HG03064 (cell line): ENCODE measurements at regions not wholly inside any gene's neighbourhood (a gene's known extent, or its start where the extent isn't known, plus 50 kb on each side); places are given as distances from the start of the nearest gene placed in this dataset.
"Not testable (repeated sequence)": the region's sequence is repeated elsewhere in the genome, so short reads cannot be mapped to it uniquely, and the experiment has no call there.

Experiments
- ATAC-seq: cut with Tn5 transposase; IDR thresholded peaks from one replicate; pipeline ENCODE4 v1.9.1; 2021; ENCODE audit warnings: low read depth; ENCODE audit not compliant: unreplicated experiment

- no peak for ATAC-seq
Observed at GRCh38 chr7:124179641-124180040, 146.8 kb upstream of the TMEM229A start.

GRCh38 chr7:124177891-124178290, 145.0 kb upstream of the TMEM229A start:
- no peak for ATAC-seq

GRCh38 chr7:124171812-124172211, 138.9 kb upstream of the TMEM229A start:
- not testable (repeated sequence) for ATAC-seq

GRCh38 chr7:124171068-124171467, 138.2 kb upstream of the TMEM229A start:
- no peak for ATAC-seq

GRCh38 chr7:124168616-124169015, 135.7 kb upstream of the TMEM229A start:
- no peak for ATAC-seq

GRCh38 chr7:124162667-124163066, 129.8 kb upstream of the TMEM229A start:
- no peak for ATAC-seq

GRCh38 chr7:124155432-124156022, 122.7 kb upstream of the TMEM229A start:
- no peak for ATAC-seq

- no peak for ATAC-seq
Observed at GRCh38 chr7:124152859-124153692, 120.2 kb upstream of the TMEM229A start.

GRCh38 chr7:124137664-124138063, 104.8 kb upstream of the TMEM229A start:
- no peak for ATAC-seq

- no peak for ATAC-seq
Observed at GRCh38 chr7:124124201-124124600, 91.3 kb upstream of the TMEM229A start.

- ATAC-seq, result no peak
Observed at GRCh38 chr7:124120911-124121310, 88.0 kb upstream of the TMEM229A start.

- ATAC-seq, result no peak
Observed at GRCh38 chr7:124113045-124113444, 80.2 kb upstream of the TMEM229A start.

GRCh38 chr7:124106575-124106974, 73.7 kb upstream of the TMEM229A start:
- no peak for ATAC-seq

- ATAC-seq, result no peak
Observed at GRCh38 chr7:124101173-124101768, 68.4 kb upstream of the TMEM229A start.

- ATAC-seq, result no peak
Observed at GRCh38 chr7:124100190-124100589, 67.3 kb upstream of the TMEM229A start.

GRCh38 chr7:124099585-124099984, 66.7 kb upstream of the TMEM229A start:
- not testable (repeated sequence) for ATAC-seq

- no peak for ATAC-seq
Observed at GRCh38 chr7:124089621-124090020, 56.8 kb upstream of the TMEM229A start.

GRCh38 chr7:124088590-124088989, 55.7 kb upstream of the TMEM229A start:
- no peak for ATAC-seq

GRCh38 chr7:124086843-124087242, 54.0 kb upstream of the TMEM229A start:
- no peak for ATAC-seq

- ATAC-seq, result no peak
Observed at GRCh38 chr7:124085179-124085578, 52.3 kb upstream of the TMEM229A start.

GRCh38 chr7:124084024-124084423, 51.2 kb upstream of the TMEM229A start:
- ATAC-seq, result no peak
